ENCODE measurements at regions not wholly inside any gene's neighbourhood (a gene's known extent, or its start where the extent isn't known, plus 50 kb on each side); places are given as distances from the start of the nearest gene placed in this dataset.
"Not testable (repeated sequence)": the region's sequence is repeated elsewhere in the genome, so short reads cannot be mapped to it uniquely, and the experiment has no call there.

DNA sequence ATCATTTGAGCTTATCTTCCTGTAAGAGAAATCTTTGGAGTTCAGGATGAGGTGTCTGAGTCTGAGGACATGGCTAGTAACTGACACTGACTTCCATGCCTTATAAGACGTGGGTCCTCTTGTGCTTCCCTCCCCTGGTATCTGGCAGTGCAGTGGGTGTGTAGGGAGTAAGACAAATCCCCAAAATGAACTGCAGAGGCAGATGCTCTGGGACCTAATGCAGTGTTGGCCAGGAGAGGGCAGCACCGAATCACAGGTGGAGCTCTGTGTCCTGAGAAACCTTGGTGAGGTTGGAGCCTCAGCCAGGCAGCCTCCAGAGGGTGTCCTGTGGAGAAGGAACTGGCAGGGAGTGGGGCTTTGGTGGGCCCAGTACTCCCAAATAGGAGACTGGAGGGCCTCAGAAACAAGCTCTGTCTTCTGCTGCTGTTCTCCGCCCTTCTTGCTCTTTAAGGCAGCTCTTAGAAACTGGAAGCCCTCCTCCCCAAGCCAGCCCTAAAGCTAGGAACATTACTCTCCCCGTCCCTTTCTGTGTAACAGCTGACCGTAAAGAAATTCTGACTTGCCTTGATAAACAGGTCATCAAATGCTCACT lies 196.8 kb downstream of the CCNG2 start:
- not testable (repeated sequence) for TF ChIP-seq TAF1 (IDR thresholded peaks at IDR 0.05; ENCODE audit: borderline replicate concordance, low read depth, low read length); POLR2A (IDR thresholded peaks at IDR 0.05; ENCODE audit: low read depth, low read length)
